NB4 (cell line): ENCODE measurements at regions not wholly inside any gene's neighbourhood (a gene's known extent, or its start where the extent isn't known, plus 50 kb on each side); places are given as distances from the start of the nearest gene placed in this dataset.

Experiments
- DNase-seq: peaks from one replicate; pipeline ENCODE4 v3.0.0; 2010; ENCODE audit warnings: low read depth
- H3K4me3 ChIP-seq: one replicate; pipeline ENCODE4 v1.5.1; 2011; ENCODE audit warnings: mild to moderate bottlenecking, low read depth, low read length, moderate library complexity
- MYC ChIP-seq: IDR thresholded peaks from 2 replicates; pipeline ENCODE4 v1.6.1; 2011; ENCODE audit warnings: low read depth, low read length
- POLR2A ChIP-seq: IDR thresholded peaks from 2 replicates; pipeline ENCODE4 v1.6.1; 2011; ENCODE audit warnings: mild to moderate bottlenecking; ENCODE audit not compliant: insufficient read length; ENCODE audit errors: extremely low read depth
- TF ChIP-seq, protein P1 (sequence below): IDR thresholded peaks from one replicate; pipeline ENCODE4 v1.5.1; 2012; ENCODE audit warnings: low read depth, low read length
- TF ChIP-seq, protein P2 (sequence below): IDR thresholded peaks from 2 replicates; pipeline ENCODE4 v1.6.1; 2011; ENCODE audit warnings: low read depth, low read length

DNA sequence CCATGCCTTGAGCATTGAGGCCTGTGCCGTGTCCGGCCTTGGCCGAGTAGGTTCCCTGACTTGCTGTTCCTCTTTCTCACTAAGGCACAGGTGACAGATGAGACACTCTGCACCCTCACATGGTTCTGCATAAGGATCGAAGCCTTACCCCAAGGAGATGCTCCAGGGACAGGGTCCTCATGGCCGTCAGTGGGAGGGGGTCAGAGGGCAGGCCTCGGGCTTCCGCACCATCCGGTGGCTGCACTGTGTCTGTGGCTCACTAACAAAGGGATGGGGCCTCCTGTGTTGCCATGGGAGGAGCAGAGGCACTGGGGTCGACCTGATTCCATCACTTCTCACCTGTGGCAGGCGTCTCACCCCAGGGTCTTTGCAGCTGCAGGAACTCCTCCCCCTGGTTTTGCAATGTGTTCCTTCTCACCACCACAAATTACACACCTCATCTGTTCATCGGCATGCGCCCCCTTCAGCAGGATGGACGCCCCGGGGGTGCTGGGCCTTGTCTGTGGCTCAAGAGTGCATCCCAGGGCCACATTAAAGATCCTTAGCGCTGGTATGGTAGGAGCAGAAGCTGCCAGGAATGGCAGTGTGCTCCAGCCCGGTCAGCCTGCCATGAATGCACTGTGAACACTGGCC, 113.3 kb upstream of the SOX1 start:
- H3K4me3 ChIP-seq, result no peak overlapping the region
- TF ChIP-seq POLR2A, result no peak
- TF ChIP-seq, protein P1, sequence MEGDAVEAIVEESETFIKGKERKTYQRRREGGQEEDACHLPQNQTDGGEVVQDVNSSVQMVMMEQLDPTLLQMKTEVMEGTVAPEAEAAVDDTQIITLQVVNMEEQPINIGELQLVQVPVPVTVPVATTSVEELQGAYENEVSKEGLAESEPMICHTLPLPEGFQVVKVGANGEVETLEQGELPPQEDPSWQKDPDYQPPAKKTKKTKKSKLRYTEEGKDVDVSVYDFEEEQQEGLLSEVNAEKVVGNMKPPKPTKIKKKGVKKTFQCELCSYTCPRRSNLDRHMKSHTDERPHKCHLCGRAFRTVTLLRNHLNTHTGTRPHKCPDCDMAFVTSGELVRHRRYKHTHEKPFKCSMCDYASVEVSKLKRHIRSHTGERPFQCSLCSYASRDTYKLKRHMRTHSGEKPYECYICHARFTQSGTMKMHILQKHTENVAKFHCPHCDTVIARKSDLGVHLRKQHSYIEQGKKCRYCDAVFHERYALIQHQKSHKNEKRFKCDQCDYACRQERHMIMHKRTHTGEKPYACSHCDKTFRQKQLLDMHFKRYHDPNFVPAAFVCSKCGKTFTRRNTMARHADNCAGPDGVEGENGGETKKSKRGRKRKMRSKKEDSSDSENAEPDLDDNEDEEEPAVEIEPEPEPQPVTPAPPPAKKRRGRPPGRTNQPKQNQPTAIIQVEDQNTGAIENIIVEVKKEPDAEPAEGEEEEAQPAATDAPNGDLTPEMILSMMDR, result no peak
- no peak for TF ChIP-seq MYC
- TF ChIP-seq, protein P2, sequence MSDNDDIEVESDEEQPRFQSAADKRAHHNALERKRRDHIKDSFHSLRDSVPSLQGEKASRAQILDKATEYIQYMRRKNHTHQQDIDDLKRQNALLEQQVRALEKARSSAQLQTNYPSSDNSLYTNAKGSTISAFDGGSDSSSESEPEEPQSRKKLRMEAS, result no peak
- no peak for DNase-seq

DNA sequence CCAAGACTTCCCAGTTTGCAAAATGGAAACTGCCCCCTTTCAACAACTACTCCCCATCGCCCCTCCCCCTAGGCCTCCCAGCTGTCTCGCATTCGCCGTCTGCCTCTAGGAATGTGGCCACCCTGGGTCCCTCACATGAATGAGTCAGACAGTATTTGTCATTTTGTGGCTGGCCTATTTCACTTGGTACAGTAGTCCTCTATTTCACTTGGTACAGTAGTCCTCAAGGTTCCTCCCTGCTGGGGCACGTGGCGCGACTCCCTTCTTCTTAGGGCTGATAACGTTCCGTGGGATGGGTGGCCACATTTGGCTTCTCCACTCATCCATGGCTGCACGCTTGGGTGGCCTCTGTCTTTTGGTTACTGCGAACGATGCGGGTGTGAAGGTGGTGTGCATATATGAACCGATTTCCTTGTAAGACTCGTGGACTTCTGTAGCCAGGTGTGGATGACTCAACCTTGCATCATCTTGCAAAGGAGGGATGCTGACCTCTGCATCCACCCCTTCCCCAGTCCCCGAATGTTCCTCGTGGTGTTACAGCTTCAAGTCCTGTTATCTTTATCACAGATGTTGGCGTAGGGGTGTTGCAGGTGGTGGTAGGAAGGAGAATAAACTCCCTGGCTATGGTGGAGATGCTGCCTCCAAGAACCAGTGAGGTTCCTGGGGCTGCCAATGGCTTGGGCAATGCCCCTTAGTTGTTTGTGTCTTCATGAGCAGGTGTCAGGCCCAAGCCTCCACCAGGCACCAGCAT, 112.1 kb upstream of the SOX1 start:
- TF ChIP-seq, protein P1, result no peak
- no peak for TF ChIP-seq POLR2A
- peak; percentile 59 for TF ChIP-seq MYC
- TF ChIP-seq, protein P2, result peak; percentile 41; the same call in 1 of the 2 replicates
- no peak overlapping the region for H3K4me3 ChIP-seq
- peak; percentile 91 for DNase-seq

DNA sequence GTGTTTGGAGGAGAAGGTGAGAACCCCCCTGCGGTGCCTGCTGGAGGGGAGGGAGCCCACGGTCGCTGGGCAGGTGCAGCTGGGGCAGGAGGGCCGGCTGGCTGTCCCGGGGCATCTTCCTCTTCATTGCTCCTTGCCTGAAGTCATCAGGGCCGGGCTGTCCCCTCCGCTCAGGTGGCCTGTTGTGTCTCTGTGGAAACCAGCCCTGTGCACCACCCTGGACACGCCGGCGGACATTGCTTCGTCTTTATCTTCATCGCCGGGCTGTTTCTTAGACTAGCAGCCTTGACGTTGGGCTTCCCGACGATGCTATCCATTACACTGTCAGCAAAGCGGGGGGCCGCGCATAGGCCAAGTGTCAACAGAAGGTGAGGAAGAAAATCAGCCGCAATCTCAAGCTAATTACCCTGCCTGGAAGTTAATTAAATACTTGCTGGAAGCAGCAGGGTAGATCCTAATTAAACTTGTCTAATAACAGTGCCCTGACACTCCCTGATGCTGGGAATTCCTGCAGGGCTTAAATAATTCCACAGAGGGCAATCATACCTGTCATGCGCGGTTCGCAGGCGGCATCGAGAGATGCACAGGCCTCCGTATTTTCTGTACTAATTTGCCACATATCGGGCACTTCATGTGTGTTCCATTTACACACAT, 111.4 kb upstream of the SOX1 start:
- no peak for DNase-seq
- TF ChIP-seq, protein P2, result no peak
- TF ChIP-seq MYC (no peak), POLR2A (no peak)
- TF ChIP-seq, protein P1, result no peak
- no peak overlapping the region for H3K4me3 ChIP-seq

DNA sequence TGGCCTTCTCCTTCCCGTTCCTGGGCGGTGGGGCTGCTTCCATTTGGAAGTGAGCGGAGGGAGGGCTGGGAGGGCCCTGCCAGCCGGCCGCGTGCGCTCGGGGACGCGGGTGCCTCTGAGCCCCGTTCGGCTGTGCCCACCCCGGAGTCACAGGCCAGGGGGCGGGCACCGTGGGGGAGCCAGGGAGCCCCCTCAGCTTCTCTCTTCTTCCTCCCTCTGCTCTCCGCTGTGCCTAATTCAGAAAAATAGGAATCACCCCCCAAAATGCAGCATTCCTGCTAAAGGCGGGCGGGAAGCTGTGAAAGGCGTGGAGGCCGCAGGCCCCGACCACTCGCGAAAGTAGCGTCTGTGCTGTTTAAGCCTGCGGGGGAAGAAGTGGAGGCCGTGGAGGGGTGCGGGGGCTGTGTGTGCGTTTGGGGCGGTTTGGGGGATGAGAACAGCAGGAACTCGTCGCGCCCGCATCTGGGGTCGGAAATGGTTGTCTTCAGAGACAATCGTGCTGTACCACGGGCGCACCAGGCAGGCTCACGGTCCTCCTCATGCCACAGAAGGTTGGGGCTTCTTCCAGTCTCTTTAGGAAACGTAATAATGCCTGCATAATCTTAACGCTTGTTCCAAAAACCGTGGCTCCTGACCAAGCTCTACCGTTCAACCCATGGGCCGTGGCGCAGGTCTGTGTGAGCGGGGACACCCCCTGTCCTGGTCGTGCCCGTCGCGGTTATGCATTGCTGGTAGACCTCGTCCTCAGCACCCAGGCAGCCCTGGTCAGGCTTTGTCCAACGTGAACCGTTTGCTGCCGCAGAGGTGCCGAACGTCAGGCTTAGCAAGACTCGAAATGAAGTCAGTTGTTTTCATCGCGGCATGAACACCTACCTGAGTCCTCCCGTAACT, 110.4 kb upstream of the SOX1 start:
- DNase-seq, result no peak
- no peak for TF ChIP-seq POLR2A

DNA sequence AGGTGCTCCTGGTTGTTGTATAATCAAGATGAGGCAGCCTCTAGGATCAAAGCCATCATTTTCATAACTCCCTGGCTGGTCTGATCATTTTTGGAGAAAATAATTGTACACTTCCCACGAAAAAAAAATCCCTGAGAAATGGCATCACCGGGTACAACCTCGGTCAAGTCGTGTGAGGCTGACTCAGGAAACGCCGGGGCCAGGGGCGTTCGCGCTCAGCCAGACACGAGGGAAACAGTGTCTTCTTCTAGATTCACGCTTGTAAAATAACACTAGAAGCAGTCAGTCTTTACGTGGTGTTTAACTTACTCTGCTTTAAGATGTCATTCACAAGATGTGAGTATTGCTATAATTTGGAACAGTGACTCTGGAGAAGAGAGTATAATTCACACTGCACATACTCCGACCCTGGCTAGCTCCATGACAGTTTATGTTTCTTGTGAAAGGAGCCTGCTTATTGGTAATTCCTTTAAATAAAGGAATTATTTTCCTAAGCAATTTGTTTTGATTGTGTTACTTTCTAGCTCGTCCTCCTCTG, 109.0 kb upstream of the SOX1 start:
- H3K4me3 ChIP-seq, result no peak overlapping the region
- no peak for DNase-seq
- no peak for TF ChIP-seq MYC
- TF ChIP-seq, protein P1, result no peak
- no peak for TF ChIP-seq POLR2A
- TF ChIP-seq, protein P2, result no peak

More for the DNA sequence above, 110.4 kb upstream of the SOX1 start:
- no peak overlapping the region for H3K4me3 ChIP-seq
